ENCODE measurements at regions not wholly inside any gene's neighbourhood (a gene's known extent, or its start where the extent isn't known, plus 50 kb on each side); places are given as distances from the start of the nearest gene placed in this dataset.

DNA sequence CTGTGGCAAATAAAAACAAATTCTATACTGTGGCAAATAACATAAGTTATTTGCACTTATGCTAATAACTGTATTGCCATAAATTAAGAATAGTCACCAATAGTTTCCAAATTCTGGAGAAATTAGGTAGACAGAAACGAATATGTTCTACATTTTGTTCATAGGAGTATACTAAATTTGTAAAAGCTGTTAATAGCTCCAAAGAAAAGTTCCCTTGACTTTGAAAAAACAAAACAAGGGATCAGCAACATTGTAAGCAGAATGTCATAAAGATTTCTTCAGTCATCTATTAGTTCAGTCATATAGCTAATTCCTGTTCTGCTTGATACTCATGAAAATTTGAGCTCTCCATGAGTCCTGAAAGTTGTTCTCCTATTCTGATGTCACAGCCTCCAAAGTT, 1472.8 kb downstream of the C4orf33 start:
- POLR2A ChIA-PET (ENCODE audit: unreplicated experiment): no interaction called here
- Histone ChIP-seq H3K9me3 (ENCODE audit: control insufficient read depth, insufficient read depth, low read length) (no peaks in the 10 kb centered on the region), H2AK5ac (ENCODE audit: low read depth, low read length) (no peak overlapping the region), H2BK15ac (ENCODE audit: low read depth, low read length) (no peak overlapping the region), H4K5ac (ENCODE audit: low read depth, low read length) (no peak overlapping the region), H3K36me3 (ENCODE audit: control insufficient read depth, insufficient read depth, low read length) (no peaks in the 10 kb centered on the region), H3K56ac (ENCODE audit: extremely low read depth, insufficient read depth, low read length) (no peak overlapping the region), H3K4me2 (ENCODE audit: low read depth, low read length) (no peak overlapping the region), H3K27ac (ENCODE audit: insufficient read depth, low read length) (no peak overlapping the region), H3K14ac (replicated peaks; ENCODE audit: low read depth, low read length) (no peak overlapping the region), H2BK120ac (ENCODE audit: low read depth, low read length) (no peak overlapping the region), H3K27me3 (ENCODE audit: control insufficient read depth, insufficient read depth, low read length) (no peaks in the 10 kb centered on the region), H2AFZ (replicated peaks; ENCODE audit: low read length, poor library complexity) (no peak overlapping the region), H3K9ac (ENCODE audit: low read depth, low read length) (no peak overlapping the region), H4K91ac (ENCODE audit: insufficient read depth, low read depth, low read length) (no peak overlapping the region), H3K23ac (ENCODE audit: low read depth, low read length) (no peak overlapping the region), H3K79me1 (ENCODE audit: low read depth in 1 of 2, low read length in 2 of 2) (no peaks in the 10 kb centered on the region), H3K4me3 (ENCODE audit: insufficient read depth, low read depth, low read length) (no peak overlapping the region), H3K4ac (ENCODE audit: low read depth, low read length) (no peak overlapping the region), H3K9me1 (ENCODE audit: insufficient read depth, low read length) (no peaks in the 10 kb centered on the region), H3K18ac (ENCODE audit: low read depth, low read length) (no peak overlapping the region), H4K8ac (ENCODE audit: low read depth in 2 of 2, low read length in 2 of 2) (no peak overlapping the region), H2BK5ac (ENCODE audit: low read depth, low read length, poor library complexity, severe bottlenecking) (no peak overlapping the region), H3K4me1 (ENCODE audit: control insufficient read depth, insufficient read depth, low read length) (no peaks in the 10 kb centered on the region), H2BK20ac (ENCODE audit: low read depth, low read length) (no peak overlapping the region), H2AK9ac (replicated peaks; ENCODE audit: low read depth, low read length, poor library complexity) (no peak overlapping the region), H4K20me1 (ENCODE audit: insufficient read depth, low read length) (no peaks in the 10 kb centered on the region)
- ATAC-seq (ENCODE audit: low read depth) (no peak), DNase-seq (no peak)
- in situ Hi-C loops (cut with MboI; ENCODE audit: low sequenced_read_pairs) (no loop called here), dilution Hi-C loops (cut with HindIII; ENCODE audit: low sequenced_read_pairs, unreplicated experiment) (no loop called here), intact Hi-C loops (cut with micrococcal nuclease) (no loop called here)
- CTCF ChIA-PET: no interaction called here
- no TSS peak for BruUV-seq (replicated peaks)
- WGBS, 2 experiments (ENCODE audit: extremely low coverage in 2 of 2, insufficient read length in 1 of 2): no CpG with 5 or more reads among the region's 1 CpG
- TF ChIP-seq SMC3 (IDR thresholded peaks at IDR 0.05; ENCODE audit: low read depth, low read length) (no peak), RCOR1 (IDR thresholded peaks at IDR 0.05; ENCODE audit: insufficient replicate concordance, low read length) (no peak)

Data from IMR-90 (cell line).